Esophagus squamous epithelium (tissue), 4 donors: ENCODE measurements at regions not wholly inside any gene's neighbourhood (a gene's known extent, or its start where the extent isn't known, plus 50 kb on each side); places are given as distances from the start of the nearest gene placed in this dataset.

Experiments
- POLR2A ChIP-seq, 4 donors: fragments of 450-650 bp; IDR thresholded peaks; one replicate each; pipeline ENCODE4 v1.6.1; 2017; ENCODE audit warnings: antibody characterized with exemption in 4 of 4, mild to moderate bottlenecking in 4 of 4, moderate library complexity in 3 of 4
- TF ChIP-seq, protein P1 (sequence below), 6 experiments: fragments of 450-650 bp in 4 of 6; fragments of 200-600 bp in 2 of 6; sonication (generic) in 2 of 6; IDR thresholded peaks; one replicate each; pipeline ENCODE4 v1.5.1; 2016 to 2019; ENCODE audit warnings: antibody characterized with exemption in 6 of 6, mild to moderate bottlenecking in 4 of 6, moderate library complexity in 4 of 6

DNA sequence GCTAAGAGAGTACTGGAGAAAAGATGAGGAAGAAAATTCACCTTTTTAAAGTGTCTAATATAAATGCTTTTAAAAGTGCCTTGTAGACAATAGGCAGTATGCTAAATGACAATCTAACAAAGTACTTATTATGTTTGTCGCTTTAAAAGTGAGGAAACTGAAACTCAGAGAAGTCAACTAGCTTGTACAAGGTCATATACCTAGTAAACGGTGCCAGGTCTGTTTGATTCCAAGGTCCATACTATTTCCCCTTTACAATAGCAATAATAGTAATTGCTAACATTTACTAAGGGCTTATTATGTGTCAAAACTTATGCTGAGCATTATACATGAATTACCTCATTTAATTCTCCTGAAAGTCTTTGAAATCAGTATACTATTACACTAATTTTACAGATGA lies 328.6 kb upstream of the SLC24A2 start:
- no peak for TF ChIP-seq POLR2A (IDR thresholded peaks at IDR 0.05)
- TF ChIP-seq, protein P1, sequence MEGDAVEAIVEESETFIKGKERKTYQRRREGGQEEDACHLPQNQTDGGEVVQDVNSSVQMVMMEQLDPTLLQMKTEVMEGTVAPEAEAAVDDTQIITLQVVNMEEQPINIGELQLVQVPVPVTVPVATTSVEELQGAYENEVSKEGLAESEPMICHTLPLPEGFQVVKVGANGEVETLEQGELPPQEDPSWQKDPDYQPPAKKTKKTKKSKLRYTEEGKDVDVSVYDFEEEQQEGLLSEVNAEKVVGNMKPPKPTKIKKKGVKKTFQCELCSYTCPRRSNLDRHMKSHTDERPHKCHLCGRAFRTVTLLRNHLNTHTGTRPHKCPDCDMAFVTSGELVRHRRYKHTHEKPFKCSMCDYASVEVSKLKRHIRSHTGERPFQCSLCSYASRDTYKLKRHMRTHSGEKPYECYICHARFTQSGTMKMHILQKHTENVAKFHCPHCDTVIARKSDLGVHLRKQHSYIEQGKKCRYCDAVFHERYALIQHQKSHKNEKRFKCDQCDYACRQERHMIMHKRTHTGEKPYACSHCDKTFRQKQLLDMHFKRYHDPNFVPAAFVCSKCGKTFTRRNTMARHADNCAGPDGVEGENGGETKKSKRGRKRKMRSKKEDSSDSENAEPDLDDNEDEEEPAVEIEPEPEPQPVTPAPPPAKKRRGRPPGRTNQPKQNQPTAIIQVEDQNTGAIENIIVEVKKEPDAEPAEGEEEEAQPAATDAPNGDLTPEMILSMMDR (IDR thresholded peaks at IDR 0.05), result no peak
